WTC11 (cell line): ENCODE measurements at regions not wholly inside any gene's neighbourhood (a gene's known extent, or its start where the extent isn't known, plus 50 kb on each side); places are given as distances from the start of the nearest gene placed in this dataset.

Source experiments
- ATAC-seq: fragments of 200-7000 bp; cut with Tn5 transposase; 2 replicates; pipeline ENCODE4 v1.10.0; 2021; ENCODE audit warnings: mild to moderate bottlenecking, moderate library complexity
- CTCF ChIA-PET: fragments of 300-600 bp; sonication (Branson Sonifier 250); formaldehyde crosslinking; loops from one replicate; lab custom pipeline; 2021; ENCODE audit warnings: antibody characterized with exemption; lab: Charles Lee
- POLR2A ChIA-PET: fragments of 350-600 bp; sonication (Branson Sonifier 250); formaldehyde crosslinking; loops from one replicate; lab custom pipeline; 2021; ENCODE audit warnings: antibody characterized with exemption; lab: Charles Lee
- DNase-seq: peaks from one replicate; pipeline ENCODE4 v3.0.0; 2021; ENCODE audit warnings: low spot score
- H3K27ac Mint-ChIP-seq: 2 replicates; pipeline ENCODE4 v1.8.0; 2021; ENCODE audit warnings: mixed read lengths
- H3K27me3 Mint-ChIP-seq: 2 replicates; pipeline ENCODE4 v1.8.0; 2021; ENCODE audit warnings: low read depth, mild to moderate bottlenecking, moderate library complexity, mixed read lengths
- H3K36me3 Mint-ChIP-seq: 2 replicates; pipeline ENCODE4 v1.8.0; 2021; ENCODE audit warnings: mixed read lengths
- H3K4me1 Mint-ChIP-seq: 2 replicates; pipeline ENCODE4 v1.8.0; 2022; ENCODE audit warnings: mixed read lengths
- H3K4me3 Mint-ChIP-seq: 2 replicates; pipeline ENCODE4 v1.8.0; 2021; ENCODE audit warnings: mild to moderate bottlenecking, moderate library complexity, mixed read lengths
- H3K9me3 Mint-ChIP-seq: 2 replicates; pipeline ENCODE4 v1.8.0; 2021; ENCODE audit warnings: mixed read lengths
- AFF4 ChIP-seq: sonication (generic); formaldehyde crosslinking; IDR thresholded peaks from 2 replicates; pipeline ENCODE4 v1.8.1; 2023; ENCODE audit warnings: mild to moderate bottlenecking, missing genetic modification reagents, borderline replicate concordance
- ATF2 ChIP-seq: sonication (generic); formaldehyde crosslinking; IDR thresholded peaks from 2 replicates; pipeline ENCODE4 v1.8.1; 2022; ENCODE audit warnings: low read depth, missing genetic modification reagents, borderline replicate concordance
- E2F5 ChIP-seq: sonication (generic); formaldehyde crosslinking; IDR thresholded peaks from 2 replicates; pipeline ENCODE4 v1.8.1; 2022; ENCODE audit warnings: mild to moderate bottlenecking, moderate library complexity, missing genetic modification reagents
- ELF4 ChIP-seq: sonication (generic); formaldehyde crosslinking; IDR thresholded peaks from 2 replicates; pipeline ENCODE4 v1.8.1; 2022; ENCODE audit warnings: low read depth, mild to moderate bottlenecking, moderate library complexity, missing genetic modification reagents
- HMGA2 ChIP-seq: fragments of 250-450 bp; sonication (Bioruptor Pico); IDR thresholded peaks from 2 replicates; pipeline ENCODE4 v1.4.0; 2021; ENCODE audit warnings: mild to moderate bottlenecking, moderate library complexity
- JUN ChIP-seq: sonication (generic); formaldehyde crosslinking; IDR thresholded peaks from 2 replicates; pipeline ENCODE4 v1.8.0; 2023; ENCODE audit warnings: mild to moderate bottlenecking, missing genetic modification reagents
- KAT7 ChIP-seq: sonication (generic); formaldehyde crosslinking; IDR thresholded peaks from 2 replicates; pipeline ENCODE4 v1.8.1; 2023; ENCODE audit warnings: missing genetic modification reagents, mild to moderate bottlenecking, borderline replicate concordance
- MXD4 ChIP-seq: fragments of 250-450 bp; sonication (Bioruptor Pico); IDR thresholded peaks from 2 replicates; pipeline ENCODE4 v1.8.0; 2021; ENCODE audit warnings: mild to moderate bottlenecking, moderate library complexity, borderline replicate concordance
- NFATC4 ChIP-seq: fragments of 250-450 bp; sonication (Bioruptor Pico); IDR thresholded peaks from 2 replicates; pipeline ENCODE4 v1.9.0; 2021; ENCODE audit warnings: mild to moderate bottlenecking
- NFE2L1 ChIP-seq: sonication (generic); formaldehyde crosslinking; IDR thresholded peaks from 2 replicates; pipeline ENCODE4 v1.8.1; 2023; ENCODE audit warnings: missing genetic modification reagents
- RELA ChIP-seq: sonication (generic); formaldehyde crosslinking; IDR thresholded peaks from 2 replicates; pipeline ENCODE4 v1.8.1; 2022; ENCODE audit warnings: missing genetic modification reagents, mild to moderate bottlenecking, borderline replicate concordance
- RORB ChIP-seq: fragments of 250-450 bp; sonication (Bioruptor Pico); IDR thresholded peaks from 2 replicates; pipeline ENCODE4 v1.9.0; 2021; ENCODE audit warnings: mild to moderate bottlenecking
- SP1 ChIP-seq: sonication (generic); formaldehyde crosslinking; conservative IDR thresholded peaks from 2 replicates; pipeline ENCODE4 v1.8.1; 2022; ENCODE audit warnings: missing genetic modification reagents
- TCF7 ChIP-seq: sonication (generic); formaldehyde crosslinking; IDR thresholded peaks from 2 replicates; pipeline ENCODE4 v1.8.0; 2022; ENCODE audit warnings: mild to moderate bottlenecking, low read depth, missing genetic modification reagents, moderate library complexity
- TEAD4 ChIP-seq: sonication (generic); formaldehyde crosslinking; IDR thresholded peaks from 2 replicates; pipeline ENCODE4 v1.8.0; 2022; ENCODE audit warnings: mild to moderate bottlenecking, missing genetic modification reagents
- ZNF263 ChIP-seq: sonication (generic); formaldehyde crosslinking; IDR thresholded peaks from 2 replicates; pipeline ENCODE4 v1.8.1; 2022; ENCODE audit warnings: low read depth, mild to moderate bottlenecking, moderate library complexity, missing genetic modification reagents
- ZNF281 ChIP-seq: sonication (generic); formaldehyde crosslinking; IDR thresholded peaks from 2 replicates; pipeline ENCODE4 v1.8.0; 2023; ENCODE audit warnings: mild to moderate bottlenecking, missing genetic modification reagents
- ZNF425 ChIP-seq: fragments of 250-450 bp; sonication (Bioruptor Pico); conservative IDR thresholded peaks from 2 replicates; pipeline ENCODE4 v1.9.0; 2021; ENCODE audit warnings: mild to moderate bottlenecking
- ZNF532 ChIP-seq: fragments of 250-450 bp; sonication (Bioruptor Pico); IDR thresholded peaks from 2 replicates; pipeline ENCODE4 v1.9.0; 2021; ENCODE audit warnings: mild to moderate bottlenecking, borderline replicate concordance

GRCh38 chr9:108389056-108389455 lies 466.7 kb downstream of the ACTL7B start (continued):
- TF ChIP-seq ZNF281 (no peak), MXD4 (CRISPR knock-in tag) (no peak), RORB (CRISPR knock-in tag) (no peak)

- TF ChIP-seq RELA (no peak), ZNF263 (CRISPR knock-in tag) (no peak), NFATC4 (no peak), ELF4 (CRISPR knock-in tag) (no peak), TEAD4 (CRISPR knock-in tag) (no peak), NFE2L1 (CRISPR knock-in tag) (no peak), ZNF425 (no peak), JUN (no peak), KAT7 (CRISPR knock-in tag) (no peak), ZNF532 (CRISPR knock-in tag) (no peak)
- H3K36me3 Mint-ChIP-seq: no peaks in the 10 kb centered on the region
- CTCF ChIA-PET: no interaction called here
- no peak for DNase-seq
- H3K9me3 Mint-ChIP-seq: no peaks in the 10 kb centered on the region
- POLR2A ChIA-PET: no interaction called here
- ATAC-seq: no peak
- H3K4me3 Mint-ChIP-seq: no peak overlapping the region
- no peak overlapping the region for H3K27ac Mint-ChIP-seq
- H3K27me3 Mint-ChIP-seq: no peaks in the 10 kb centered on the region
- H3K4me1 Mint-ChIP-seq: no peaks in the 10 kb centered on the region
Measured at GRCh38 chr9:108386859-108387384, 468.9 kb downstream of the ACTL7B start.

- CTCF ChIA-PET: no interaction called here
- no peaks in the 10 kb centered on the region for H3K27me3 Mint-ChIP-seq
- DNase-seq (no peak), ATAC-seq (no peak)
- no peak overlapping the region; the same call in 1 of the 2 replicates for H3K27ac Mint-ChIP-seq
- H3K36me3 Mint-ChIP-seq: no peaks in the 10 kb centered on the region
- POLR2A ChIA-PET: no interaction called here
- H3K4me1 Mint-ChIP-seq: no peaks in the 10 kb centered on the region
- H3K4me3 Mint-ChIP-seq: no peak overlapping the region
- H3K9me3 Mint-ChIP-seq: no peaks in the 10 kb centered on the region
- TF ChIP-seq ATF2 (CRISPR knock-in tag) (no peak), NFE2L1 (CRISPR knock-in tag) (no peak), TCF7 (CRISPR knock-in tag) (no peak), AFF4 (CRISPR knock-in tag) (no peak), NFATC4 (no peak), SP1 (CRISPR knock-in tag) (no peak), E2F5 (CRISPR knock-in tag) (no peak), HMGA2 (CRISPR knock-in tag) (no peak)
Measured at GRCh38 chr9:108386032-108386431, 469.8 kb downstream of the ACTL7B start.
